NB4 (cell line): ENCODE measurements at regions not wholly inside any gene's neighbourhood (a gene's known extent, or its start where the extent isn't known, plus 50 kb on each side); places are given as distances from the start of the nearest gene placed in this dataset.

ENCODE experiments used
- POLR2A ChIP-seq: IDR thresholded peaks from 2 replicates; pipeline ENCODE4 v1.6.1; 2011; ENCODE audit warnings: mild to moderate bottlenecking; ENCODE audit not compliant: insufficient read length; ENCODE audit errors: extremely low read depth
- TF ChIP-seq, protein P1 (sequence below): IDR thresholded peaks from one replicate; pipeline ENCODE4 v1.5.1; 2012; ENCODE audit warnings: low read depth, low read length
- TF ChIP-seq, protein P2 (sequence below): IDR thresholded peaks from 2 replicates; pipeline ENCODE4 v1.6.1; 2011; ENCODE audit warnings: low read depth, low read length

- TF ChIP-seq, protein P1, sequence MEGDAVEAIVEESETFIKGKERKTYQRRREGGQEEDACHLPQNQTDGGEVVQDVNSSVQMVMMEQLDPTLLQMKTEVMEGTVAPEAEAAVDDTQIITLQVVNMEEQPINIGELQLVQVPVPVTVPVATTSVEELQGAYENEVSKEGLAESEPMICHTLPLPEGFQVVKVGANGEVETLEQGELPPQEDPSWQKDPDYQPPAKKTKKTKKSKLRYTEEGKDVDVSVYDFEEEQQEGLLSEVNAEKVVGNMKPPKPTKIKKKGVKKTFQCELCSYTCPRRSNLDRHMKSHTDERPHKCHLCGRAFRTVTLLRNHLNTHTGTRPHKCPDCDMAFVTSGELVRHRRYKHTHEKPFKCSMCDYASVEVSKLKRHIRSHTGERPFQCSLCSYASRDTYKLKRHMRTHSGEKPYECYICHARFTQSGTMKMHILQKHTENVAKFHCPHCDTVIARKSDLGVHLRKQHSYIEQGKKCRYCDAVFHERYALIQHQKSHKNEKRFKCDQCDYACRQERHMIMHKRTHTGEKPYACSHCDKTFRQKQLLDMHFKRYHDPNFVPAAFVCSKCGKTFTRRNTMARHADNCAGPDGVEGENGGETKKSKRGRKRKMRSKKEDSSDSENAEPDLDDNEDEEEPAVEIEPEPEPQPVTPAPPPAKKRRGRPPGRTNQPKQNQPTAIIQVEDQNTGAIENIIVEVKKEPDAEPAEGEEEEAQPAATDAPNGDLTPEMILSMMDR: no peak
- no peak for TF ChIP-seq POLR2A
- TF ChIP-seq, protein P2, sequence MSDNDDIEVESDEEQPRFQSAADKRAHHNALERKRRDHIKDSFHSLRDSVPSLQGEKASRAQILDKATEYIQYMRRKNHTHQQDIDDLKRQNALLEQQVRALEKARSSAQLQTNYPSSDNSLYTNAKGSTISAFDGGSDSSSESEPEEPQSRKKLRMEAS: no peak
Measured at GRCh38 chr11:59030037-59030436, 56.1 kb upstream of the GLYATL1B start.
